Activated CD4-positive, alpha-beta memory T cell treated with anti-CD3 and anti-CD28 coated beads for 36 hours (primary cell): ENCODE measurements at regions not wholly inside any gene's neighbourhood (a gene's known extent, or its start where the extent isn't known, plus 50 kb on each side); places are given as distances from the start of the nearest gene placed in this dataset.

Experiments used
- CTCF ChIA-PET: fragments of 350-600 bp; sonication (Branson Sonifier 250); formaldehyde crosslinking; loops from one replicate; lab custom pipeline; 2021; ENCODE audit warnings: antibody characterized with exemption, inconsistent platforms; lab: Charles Lee
- POLR2A ChIA-PET: fragments of 350-600 bp; sonication (Branson Sonifier 250); formaldehyde crosslinking; loops from one replicate; lab custom pipeline; 2021; ENCODE audit warnings: antibody characterized with exemption; lab: Charles Lee
- DNase-seq: peaks from one replicate; pipeline ENCODE4 v3.0.0-alpha.2; 2020
- H3K27ac Mint-ChIP-seq: one replicate; pipeline ENCODE4 v1.8.0; 2021; ENCODE audit warnings: mixed read lengths
- H3K27me3 Mint-ChIP-seq: one replicate; pipeline ENCODE4 v1.8.0; 2021; ENCODE audit warnings: mixed read lengths
- H3K36me3 Mint-ChIP-seq: one replicate; pipeline ENCODE4 v1.8.0; 2021; ENCODE audit warnings: mixed read lengths
- H3K4me1 Mint-ChIP-seq: one replicate; pipeline ENCODE4 v1.8.0; 2021; ENCODE audit warnings: low read depth, mixed read lengths
- H3K4me3 Mint-ChIP-seq: one replicate; pipeline ENCODE4 v1.8.0; 2021; ENCODE audit warnings: mild to moderate bottlenecking, mixed read lengths
- H3K9me3 Mint-ChIP-seq: one replicate; pipeline ENCODE4 v1.8.0; 2021; ENCODE audit warnings: mixed read lengths
- intact Hi-C: fragments of 100-400 bp; cut with micrococcal nuclease; formaldehyde crosslinking; loops from one replicate; pipeline ENCODE4 v1.15.1; 2023

DNA sequence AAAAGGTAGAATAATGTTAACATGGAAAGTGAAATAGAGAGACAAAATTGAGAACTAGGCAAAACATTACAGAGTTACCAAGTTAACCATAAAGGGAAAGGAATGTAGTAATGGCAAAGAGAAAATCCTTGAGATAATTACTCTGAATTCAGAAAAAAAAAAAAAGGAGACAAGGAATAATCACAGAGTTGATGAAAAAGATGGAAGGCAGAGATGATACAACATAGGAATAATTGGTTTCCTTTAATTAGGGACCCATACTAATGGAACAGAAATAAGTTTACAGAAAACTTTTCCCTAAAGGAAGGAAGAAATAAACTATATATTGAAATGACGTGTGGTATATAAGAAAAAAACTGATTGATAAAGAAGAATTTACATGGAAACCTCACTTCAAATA lies 254.1 kb upstream of the FBXL7 start:
- Mint-ChIP-seq H3K4me1 (no peaks in the 10 kb centered on the region), H3K36me3 (no peaks in the 10 kb centered on the region), H3K4me3 (no peak overlapping the region), H3K9me3 (peaks cover 20% of the 10 kb centered on the region), H3K27ac (no peak overlapping the region), H3K27me3 (no peaks in the 10 kb centered on the region)
- intact Hi-C loops, result no loop called here
- ChIA-PET CTCF (no interaction called here), POLR2A (no interaction called here)
- no peak for DNase-seq

DNA sequence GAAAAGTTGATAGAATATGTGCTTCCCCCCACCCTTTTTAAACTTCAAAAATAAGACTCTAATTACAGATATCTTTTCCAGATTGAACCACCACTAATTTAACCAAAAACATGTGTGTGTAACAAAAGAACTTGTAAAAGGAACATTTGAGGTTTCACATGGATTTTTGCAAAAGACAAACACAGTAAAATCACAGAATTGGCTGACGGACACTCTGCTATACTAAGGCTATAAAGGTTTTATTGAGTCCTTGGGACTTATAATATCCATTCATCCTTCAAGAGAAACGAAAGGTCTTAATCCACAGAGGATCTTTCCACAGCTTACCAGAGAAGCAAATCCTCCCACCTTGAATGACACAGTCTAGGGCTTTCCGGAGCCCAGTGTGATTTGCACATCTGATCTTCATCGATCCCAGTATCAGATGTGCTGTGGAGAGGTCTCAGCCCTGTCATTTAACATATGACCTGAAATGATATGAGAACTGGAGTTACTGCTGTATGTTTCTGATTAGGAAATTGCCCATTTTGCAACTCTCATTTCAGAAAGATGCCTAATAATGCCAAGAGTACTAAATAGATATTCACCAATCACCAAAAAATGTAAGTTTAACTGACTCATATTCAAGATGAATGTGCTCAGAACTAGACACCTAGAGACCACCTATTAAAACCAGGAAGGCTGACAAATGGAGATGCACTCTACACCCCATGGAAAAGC lies 256.5 kb upstream of the FBXL7 start:
- Mint-ChIP-seq H3K4me1 (no peaks in the 10 kb centered on the region), H3K9me3 (peaks cover 30% of the 10 kb centered on the region), H3K4me3 (no peak overlapping the region), H3K27me3 (no peaks in the 10 kb centered on the region), H3K36me3 (no peaks in the 10 kb centered on the region), H3K27ac (no peak overlapping the region)
- intact Hi-C loops, result no loop called here
- DNase-seq, result no peak
- CTCF ChIA-PET, result no interaction called here
- POLR2A ChIA-PET, result no interaction called here

DNA sequence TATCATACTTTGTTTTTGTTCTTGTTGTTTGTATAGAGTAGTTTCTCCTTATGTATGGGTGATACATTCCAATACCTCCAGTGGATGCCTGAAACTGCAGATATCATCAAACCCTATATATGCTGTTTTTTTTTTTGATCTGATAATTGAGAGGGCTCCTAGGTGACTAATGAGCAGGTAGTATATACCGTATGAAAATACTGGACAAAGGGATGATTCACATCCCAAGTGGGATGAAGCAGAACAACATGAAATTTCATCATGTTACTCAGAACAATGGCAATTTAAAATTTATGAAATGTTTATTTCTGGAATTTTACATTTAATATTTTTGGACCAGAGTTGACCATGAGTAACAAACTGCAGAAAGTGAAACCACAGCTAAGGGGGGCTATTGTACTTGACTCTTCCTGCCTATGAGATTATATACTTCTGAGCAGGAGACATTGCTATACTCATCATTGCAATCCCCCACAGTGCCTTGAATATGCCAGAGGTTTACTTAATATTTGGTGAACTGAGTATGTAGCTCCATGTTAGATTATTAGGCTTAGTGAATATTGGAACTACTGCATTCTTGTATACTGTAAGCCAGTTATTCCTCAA lies 258.7 kb upstream of the FBXL7 start:
- Mint-ChIP-seq H3K9me3 (peaks cover 29% of the 10 kb centered on the region), H3K27ac (no peak overlapping the region), H3K4me1 (no peaks in the 10 kb centered on the region), H3K36me3 (no peaks in the 10 kb centered on the region), H3K27me3 (no peaks in the 10 kb centered on the region), H3K4me3 (no peak overlapping the region)
- DNase-seq, result no peak
- ChIA-PET CTCF (no interaction called here), POLR2A (no interaction called here)
- intact Hi-C loops, result no loop called here

DNA sequence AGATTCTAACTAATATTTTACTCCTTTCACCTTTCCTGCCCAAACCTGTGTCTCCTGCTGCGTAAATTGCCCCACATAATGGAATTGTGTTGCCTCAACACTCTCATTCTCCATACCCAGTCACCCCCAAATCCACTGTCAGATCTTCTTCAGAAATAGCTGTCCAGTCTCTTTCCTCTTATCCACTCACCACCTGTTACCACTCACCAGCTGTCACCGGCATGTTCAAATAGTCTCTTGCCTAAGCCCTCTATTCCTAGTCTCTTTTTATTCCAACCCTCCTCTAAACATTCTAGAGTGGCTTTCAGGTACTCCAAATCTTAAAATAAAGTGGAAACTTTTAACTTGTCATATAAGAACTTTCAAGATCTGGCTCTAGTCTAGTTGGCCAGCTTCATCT lies 262.0 kb upstream of the FBXL7 start:
- CTCF ChIA-PET, result no interaction called here
- DNase-seq, result no peak
- intact Hi-C loops, result no loop called here
- no peaks in the 10 kb centered on the region for H3K4me1 Mint-ChIP-seq
- POLR2A ChIA-PET, result no interaction called here
- no peak overlapping the region for H3K4me3 Mint-ChIP-seq
- peaks cover 15% of the 10 kb centered on the region for H3K9me3 Mint-ChIP-seq
- no peaks in the 10 kb centered on the region for H3K27me3 Mint-ChIP-seq
- H3K27ac Mint-ChIP-seq, result no peak overlapping the region
- H3K36me3 Mint-ChIP-seq, result no peaks in the 10 kb centered on the region

DNA sequence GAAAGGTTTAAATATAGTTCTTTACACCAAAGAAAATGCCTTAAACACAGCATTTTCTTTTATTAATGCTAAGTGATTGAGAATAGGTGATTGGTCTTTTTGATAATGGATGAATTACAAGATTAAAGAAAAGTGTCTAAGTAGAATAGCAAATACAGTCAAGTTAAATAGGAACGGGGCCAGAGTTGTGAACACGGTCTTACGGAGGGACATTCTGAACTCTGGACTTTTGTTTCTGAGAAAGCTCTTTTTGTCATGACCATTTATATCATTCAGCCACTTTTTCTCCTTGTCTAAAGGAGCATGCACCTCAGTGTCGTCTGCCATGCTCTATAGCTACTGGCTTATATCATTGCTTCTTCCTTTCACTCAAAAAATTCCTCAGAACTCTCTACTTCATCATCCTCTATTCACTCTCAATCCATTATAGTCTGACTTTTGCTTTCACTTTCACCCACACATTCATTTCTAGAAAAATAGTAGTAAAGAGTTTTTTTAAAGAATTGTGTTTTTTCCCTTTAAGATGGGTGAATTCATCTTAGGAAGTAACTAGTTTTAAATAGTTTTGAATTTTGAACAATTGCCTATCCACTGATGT lies 263.0 kb upstream of the FBXL7 start:
- intact Hi-C loops, result no loop called here
- H3K9me3 Mint-ChIP-seq, result peaks cover 16% of the 10 kb centered on the region
- no peaks in the 10 kb centered on the region for H3K4me1 Mint-ChIP-seq
- CTCF ChIA-PET, result no interaction called here
- no peak overlapping the region for H3K4me3 Mint-ChIP-seq
- H3K27me3 Mint-ChIP-seq, result no peaks in the 10 kb centered on the region
- H3K27ac Mint-ChIP-seq, result no peak overlapping the region
- POLR2A ChIA-PET, result no interaction called here
- H3K36me3 Mint-ChIP-seq, result no peaks in the 10 kb centered on the region
- DNase-seq, result no peak

DNA sequence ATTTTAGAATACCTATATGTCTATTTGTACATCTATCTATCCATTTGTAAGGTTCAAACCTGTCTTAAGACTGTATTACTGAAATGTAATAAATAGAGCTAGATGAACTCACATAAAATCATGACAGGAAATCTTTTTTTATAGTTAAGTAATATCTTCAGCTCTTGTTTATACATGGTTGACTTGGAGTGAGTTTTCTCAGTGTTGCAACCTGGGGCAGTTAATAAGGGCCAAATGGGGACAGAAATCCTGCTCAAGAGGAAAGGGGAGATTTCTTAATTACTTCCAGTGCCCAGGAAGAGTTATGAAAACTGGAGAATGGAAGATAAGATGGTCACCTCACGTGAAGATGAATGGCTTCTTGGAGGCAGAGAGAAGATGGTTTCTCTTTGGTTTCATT lies 265.1 kb upstream of the FBXL7 start:
- intact Hi-C loops, result no loop called here
- Mint-ChIP-seq H3K9me3 (peaks cover 18% of the 10 kb centered on the region), H3K36me3 (no peaks in the 10 kb centered on the region), H3K27me3 (no peaks in the 10 kb centered on the region), H3K27ac (no peak overlapping the region), H3K4me1 (no peaks in the 10 kb centered on the region), H3K4me3 (no peak overlapping the region)
- POLR2A ChIA-PET, result no interaction called here
- DNase-seq, result no peak
- CTCF ChIA-PET, result no interaction called here

DNA sequence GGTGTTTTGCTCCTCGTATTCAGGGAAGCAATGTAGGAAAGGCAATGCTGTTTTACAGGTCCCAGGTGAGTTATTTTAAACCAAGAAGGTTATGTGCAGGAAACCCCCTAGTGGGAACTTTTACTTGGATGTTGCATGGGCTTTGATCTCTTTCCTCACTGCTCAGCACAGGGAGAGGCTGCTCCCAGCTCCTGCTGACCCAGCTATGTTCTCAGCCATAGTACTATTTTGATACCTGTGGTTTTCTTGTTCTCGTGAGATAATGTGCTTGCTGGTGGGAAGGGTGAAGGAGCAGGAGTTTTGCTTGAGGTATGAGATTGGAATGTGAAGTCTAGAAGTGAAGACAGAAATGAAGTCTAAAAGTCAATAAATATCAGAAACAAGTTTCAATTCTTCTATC lies 265.6 kb upstream of the FBXL7 start:
- CTCF ChIA-PET, result no interaction called here
- H3K9me3 Mint-ChIP-seq, result peaks cover 13% of the 10 kb centered on the region
- POLR2A ChIA-PET, result no interaction called here
- intact Hi-C loops, result no loop called here
- no peaks in the 10 kb centered on the region for H3K4me1 Mint-ChIP-seq
- DNase-seq, result no peak
- H3K27me3 Mint-ChIP-seq, result no peaks in the 10 kb centered on the region
- H3K36me3 Mint-ChIP-seq, result no peaks in the 10 kb centered on the region
- no peak overlapping the region for H3K4me3 Mint-ChIP-seq
- no peak overlapping the region for H3K27ac Mint-ChIP-seq

DNA sequence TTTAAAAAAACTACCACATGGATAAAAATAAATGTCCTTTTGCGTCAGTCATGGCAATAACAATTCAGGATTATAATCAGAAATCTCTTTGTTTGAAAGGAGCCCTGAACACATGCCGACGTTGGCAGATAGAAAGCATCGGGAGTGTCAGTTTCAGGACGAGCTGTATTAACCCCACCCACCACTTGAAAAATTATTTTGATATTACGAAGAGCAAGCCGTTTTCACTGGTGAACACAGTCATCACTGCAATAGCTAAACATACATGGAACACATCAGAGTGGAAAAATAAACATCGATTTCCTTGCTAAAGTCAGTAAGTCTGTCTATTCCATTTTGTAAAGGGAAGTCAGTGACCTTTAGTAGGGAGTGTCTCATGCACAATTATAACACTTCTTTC lies 266.4 kb upstream of the FBXL7 start:
- POLR2A ChIA-PET, result no interaction called here
- no peaks in the 10 kb centered on the region for H3K27me3 Mint-ChIP-seq
- no peak overlapping the region for H3K27ac Mint-ChIP-seq
- H3K9me3 Mint-ChIP-seq, result peaks cover 12% of the 10 kb centered on the region
- no peak for DNase-seq
- CTCF ChIA-PET, result no interaction called here
- intact Hi-C loops, result no loop called here
- no peak overlapping the region for H3K4me3 Mint-ChIP-seq
- H3K36me3 Mint-ChIP-seq, result no peaks in the 10 kb centered on the region
- no peaks in the 10 kb centered on the region for H3K4me1 Mint-ChIP-seq

DNA sequence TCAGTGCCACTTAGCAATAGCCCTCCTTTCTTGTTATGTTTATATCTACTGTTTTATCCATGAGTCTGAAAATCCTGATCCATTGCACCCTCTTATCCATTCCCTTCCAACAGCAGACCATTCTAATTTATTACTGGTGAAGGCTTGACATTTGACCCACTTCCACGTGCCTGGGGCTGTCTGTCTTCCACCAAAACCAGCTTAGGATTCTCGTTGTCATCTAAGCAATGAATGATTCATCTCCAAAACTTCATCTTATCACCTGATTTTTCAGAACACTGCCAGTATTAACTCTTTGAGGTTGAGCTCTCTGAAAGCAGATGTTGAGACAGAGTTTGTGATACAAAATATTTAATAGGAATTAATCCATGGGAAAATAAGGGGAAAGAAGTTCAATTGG lies 277.8 kb upstream of the FBXL7 start:
- H3K9me3 Mint-ChIP-seq, result peaks cover 12% of the 10 kb centered on the region
- H3K27ac Mint-ChIP-seq, result no peak overlapping the region
- H3K27me3 Mint-ChIP-seq, result no peaks in the 10 kb centered on the region
- no peak overlapping the region for H3K4me3 Mint-ChIP-seq
- DNase-seq, result no peak
- CTCF ChIA-PET, result no interaction called here
- no peaks in the 10 kb centered on the region for H3K36me3 Mint-ChIP-seq
- H3K4me1 Mint-ChIP-seq, result no peaks in the 10 kb centered on the region
- POLR2A ChIA-PET, result no interaction called here
- intact Hi-C loops, result no loop called here

DNA sequence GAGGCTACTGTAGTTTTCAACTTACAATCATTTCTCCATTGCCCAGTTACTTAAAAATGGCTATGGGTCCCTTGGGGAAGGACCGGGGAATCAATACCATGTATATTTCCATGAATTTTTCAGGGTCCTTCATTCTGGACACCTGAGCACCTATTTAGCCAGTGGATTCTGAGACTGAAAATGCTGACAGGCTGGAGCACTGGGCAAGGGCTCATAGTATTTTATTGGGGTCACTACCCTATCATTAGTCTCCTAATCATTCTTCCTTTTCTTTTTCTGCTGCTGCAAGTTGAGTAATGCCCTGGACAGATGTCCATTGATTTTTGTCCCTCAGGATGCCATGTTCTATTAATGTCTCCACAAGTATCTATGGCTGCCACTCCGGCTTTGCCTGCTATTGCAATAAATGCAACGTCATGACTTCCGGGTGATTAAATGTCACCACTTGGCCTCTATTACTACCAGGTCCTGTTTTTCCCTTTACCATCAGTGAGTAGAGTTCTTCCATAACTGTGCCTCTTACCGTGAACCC lies 279.3 kb upstream of the FBXL7 start:
- Mint-ChIP-seq H3K4me1 (no peaks in the 10 kb centered on the region), H3K27ac (no peak overlapping the region), H3K4me3 (no peak overlapping the region), H3K36me3 (no peaks in the 10 kb centered on the region), H3K9me3 (peaks cover 12% of the 10 kb centered on the region), H3K27me3 (no peaks in the 10 kb centered on the region)
- ChIA-PET CTCF (no interaction called here), POLR2A (no interaction called here)
- intact Hi-C loops, result no loop called here
- DNase-seq, result no peak

DNA sequence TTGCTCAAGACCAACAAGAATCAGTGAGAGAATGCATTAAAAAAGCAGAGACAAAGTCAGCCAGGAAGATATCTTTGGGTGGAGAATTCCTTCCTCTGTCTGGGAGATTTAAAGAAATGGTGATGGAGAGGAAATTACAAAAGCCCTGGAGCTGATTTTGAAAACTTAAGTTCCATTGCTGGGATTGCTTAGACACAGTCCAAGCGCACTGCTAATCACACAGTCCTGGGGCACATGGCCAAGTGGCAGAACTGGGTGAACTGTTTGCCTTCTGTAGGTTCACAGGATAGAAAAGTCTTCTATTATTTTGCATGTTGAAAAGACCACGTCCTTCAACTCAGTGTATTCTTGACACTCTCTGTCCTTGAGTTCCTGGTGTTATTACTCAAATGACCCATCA lies 284.9 kb upstream of the FBXL7 start:
- no peak for DNase-seq
- Mint-ChIP-seq H3K36me3 (no peaks in the 10 kb centered on the region), H3K27me3 (no peaks in the 10 kb centered on the region), H3K4me1 (no peaks in the 10 kb centered on the region), H3K9me3 (peaks cover 2% of the 10 kb centered on the region), H3K27ac (no peak overlapping the region), H3K4me3 (no peak overlapping the region)
- intact Hi-C loops, result no loop called here
- POLR2A ChIA-PET, result no interaction called here
- CTCF ChIA-PET, result no interaction called here

DNA sequence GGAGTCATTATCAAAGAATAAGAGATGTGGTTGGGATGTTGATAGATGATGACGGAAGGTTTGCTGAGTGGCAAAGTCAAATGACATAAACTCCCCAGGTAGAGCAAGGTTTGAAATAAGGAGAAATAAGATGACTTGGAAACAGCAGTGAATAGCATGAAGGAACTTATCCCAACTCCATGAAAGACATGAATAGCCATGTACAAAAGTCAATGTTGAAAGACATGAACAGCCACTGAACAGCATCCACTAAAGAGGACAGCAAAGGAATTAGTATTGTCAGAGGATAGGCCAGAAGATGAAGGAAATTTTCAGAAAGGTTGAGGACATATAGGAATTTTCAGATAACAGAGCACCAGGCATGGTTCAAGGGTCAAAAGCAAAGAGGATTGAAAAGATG lies 286.0 kb upstream of the FBXL7 start:
- Mint-ChIP-seq H3K36me3 (no peaks in the 10 kb centered on the region), H3K4me1 (no peaks in the 10 kb centered on the region), H3K9me3 (peaks cover 5% of the 10 kb centered on the region), H3K27me3 (no peaks in the 10 kb centered on the region), H3K27ac (no peak overlapping the region), H3K4me3 (no peak overlapping the region)
- intact Hi-C loops, result no loop called here
- ChIA-PET CTCF (no interaction called here), POLR2A (no interaction called here)
- DNase-seq, result no peak
